Inflammatory macrophage (primary cell): ENCODE measurements at regions not wholly inside any gene's neighbourhood (a gene's known extent, or its start where the extent isn't known, plus 50 kb on each side); places are given as distances from the start of the nearest gene placed in this dataset.
"Not testable (repeated sequence)": the region's sequence is repeated elsewhere in the genome, so short reads cannot be mapped to it uniquely, and the experiment has no call there.

Experiments
- DNase-seq, 2 donors: peaks; one replicate each; pipeline ENCODE4 v3.0.0-alpha.2; 2020 to 2022

DNA sequence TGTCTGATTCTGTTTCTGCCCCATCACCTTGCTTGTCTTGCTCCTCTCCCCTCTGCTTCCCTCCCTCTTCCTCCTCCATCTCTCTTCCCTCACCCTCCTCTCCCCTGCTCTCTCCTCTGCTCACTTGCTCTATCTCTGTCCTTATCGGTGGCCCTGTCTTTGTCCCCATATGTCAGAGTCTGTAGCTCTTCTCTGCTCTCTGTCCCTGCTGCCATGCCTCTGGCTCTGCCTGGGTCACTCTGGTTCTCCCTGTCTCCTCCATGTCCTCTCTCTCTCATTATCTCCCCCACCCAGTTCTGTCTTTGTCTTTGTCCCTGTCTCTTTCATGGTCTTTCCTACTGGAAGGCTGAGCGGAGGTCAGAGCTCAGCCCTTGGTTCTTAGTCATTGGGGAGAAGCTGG lies 169.1 kb upstream of the NLRP1 start:
- no peak for DNase-seq

DNA sequence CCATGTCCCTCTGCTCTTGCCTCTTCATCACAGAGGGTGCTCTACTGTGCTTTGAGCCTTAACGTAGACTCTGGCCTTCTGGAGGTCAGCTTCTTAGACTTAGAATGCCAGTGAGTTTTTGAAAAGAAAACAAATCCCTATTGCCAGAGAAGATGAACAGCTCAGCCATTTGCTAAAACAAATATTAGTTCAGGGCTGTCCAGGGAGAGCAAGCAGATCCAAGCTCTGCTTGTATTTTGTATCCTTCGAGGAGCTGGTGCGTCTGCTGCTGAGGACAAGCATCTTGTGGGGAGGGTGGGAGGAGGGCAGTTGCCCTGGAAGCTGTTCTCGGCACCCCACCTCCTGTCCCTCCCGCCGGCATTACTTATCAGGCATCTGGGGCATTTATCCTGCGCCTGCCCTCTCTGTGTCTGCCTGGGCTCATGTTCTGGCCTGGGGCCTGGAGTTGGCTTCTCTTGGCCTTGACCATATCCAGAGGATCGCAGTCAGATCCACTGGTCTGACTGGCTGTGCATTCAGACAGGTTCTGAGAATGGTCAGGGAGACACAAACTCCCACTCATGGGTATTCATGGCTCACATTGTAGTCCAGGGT lies 173.1 kb upstream of the NLRP1 start:
- DNase-seq: no peak

GRCh38 chr17:5758651-5759050 lies 174.3 kb upstream of the NLRP1 start:
- DNase-seq: peak in 1 of 2 donors; percentile 20

- DNase-seq: no peak
Observed at GRCh38 chr17:5759501-5759925, 175.2 kb upstream of the NLRP1 start.

DNA sequence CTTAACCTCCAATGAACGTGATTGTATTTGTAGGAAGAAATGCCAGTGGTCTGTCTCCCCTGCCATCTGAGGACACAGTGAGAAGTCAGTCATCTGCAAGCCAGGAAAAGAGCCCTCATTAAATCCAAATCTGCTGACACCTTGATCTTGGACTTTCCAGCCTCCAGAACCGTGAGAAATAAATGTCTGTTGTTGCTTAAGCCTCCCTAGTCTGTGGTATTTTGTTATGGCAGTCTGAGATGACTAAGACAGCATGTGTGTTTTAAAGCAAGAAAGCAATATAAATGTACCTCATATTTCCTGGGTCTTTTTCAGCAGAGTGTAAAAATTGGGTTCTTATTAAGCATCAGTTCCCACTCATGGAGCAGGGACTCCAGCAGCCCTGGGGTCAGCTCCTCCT lies 177.9 kb upstream of the NLRP1 start:
- no peak for DNase-seq

DNA sequence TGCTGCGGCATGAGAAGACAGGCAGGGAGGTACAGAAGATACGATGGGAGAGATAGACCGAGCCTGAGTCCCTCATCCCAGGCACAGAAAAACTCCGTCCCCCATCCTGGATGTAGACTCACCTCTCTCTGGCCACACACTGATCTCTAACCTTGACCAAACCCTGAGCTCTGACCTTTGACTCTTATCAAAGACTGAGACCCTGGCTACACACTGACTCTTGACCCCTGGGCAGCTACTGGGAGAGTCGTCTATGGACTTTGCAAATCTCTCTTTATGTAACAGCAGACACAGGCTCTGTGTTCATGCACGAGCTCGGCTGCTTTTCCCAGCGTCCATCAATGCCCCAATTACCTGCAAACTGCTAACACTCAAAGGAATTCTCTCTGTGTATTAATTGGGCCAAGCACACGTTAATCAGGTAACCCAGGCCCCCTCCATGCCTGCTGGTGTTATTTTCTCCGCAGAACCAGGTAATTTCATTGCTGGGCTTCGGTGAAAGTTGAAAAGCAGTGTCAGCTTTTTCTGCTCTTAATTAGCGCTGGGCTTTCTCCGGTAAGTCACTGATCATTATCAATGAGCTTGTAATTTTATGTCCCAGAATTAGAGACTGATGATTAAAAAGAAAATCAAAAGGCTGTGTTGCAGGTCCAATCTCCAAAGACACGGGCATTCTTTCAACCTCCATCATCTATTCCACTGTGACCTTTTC lies 179.4 kb upstream of the NLRP1 start:
- no peak for DNase-seq

DNA sequence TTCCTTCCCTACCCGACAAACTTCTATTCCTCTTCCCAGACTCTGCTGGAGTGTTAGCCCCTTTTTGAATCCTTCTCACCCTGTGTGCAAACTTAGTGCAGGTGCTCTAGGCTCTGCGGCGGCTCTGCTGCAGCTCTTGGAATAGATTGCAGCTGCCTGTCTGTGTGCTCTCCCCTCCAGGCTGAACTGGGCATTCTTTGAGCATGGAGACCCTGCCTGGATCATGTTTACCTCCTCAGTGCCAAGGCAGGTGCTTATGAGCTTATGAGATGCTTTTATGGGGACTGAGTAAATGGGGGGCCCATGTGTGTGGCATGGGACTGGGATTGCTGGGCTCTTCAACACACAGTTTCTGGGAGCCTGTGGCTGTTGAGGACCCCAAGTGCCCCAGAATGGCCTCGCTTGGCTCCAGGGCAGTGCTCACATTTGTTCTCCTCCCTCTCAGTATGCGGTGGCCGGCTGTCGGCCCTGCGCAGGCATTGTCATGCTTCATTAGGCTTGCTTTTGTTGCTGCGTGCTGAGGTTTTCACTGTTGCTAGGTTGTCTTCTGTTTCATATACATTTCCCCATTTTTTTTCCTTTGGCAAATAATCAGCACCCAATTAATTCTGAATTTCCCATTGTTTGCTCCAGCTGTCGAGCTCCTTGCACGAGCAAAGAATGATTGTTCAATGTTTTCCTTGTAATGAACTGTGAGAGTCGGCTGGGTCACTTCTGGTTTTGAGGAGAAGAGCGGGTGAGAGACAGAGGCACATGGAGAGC lies 185.5 kb upstream of the NLRP1 start:
- DNase-seq: no peak

DNA sequence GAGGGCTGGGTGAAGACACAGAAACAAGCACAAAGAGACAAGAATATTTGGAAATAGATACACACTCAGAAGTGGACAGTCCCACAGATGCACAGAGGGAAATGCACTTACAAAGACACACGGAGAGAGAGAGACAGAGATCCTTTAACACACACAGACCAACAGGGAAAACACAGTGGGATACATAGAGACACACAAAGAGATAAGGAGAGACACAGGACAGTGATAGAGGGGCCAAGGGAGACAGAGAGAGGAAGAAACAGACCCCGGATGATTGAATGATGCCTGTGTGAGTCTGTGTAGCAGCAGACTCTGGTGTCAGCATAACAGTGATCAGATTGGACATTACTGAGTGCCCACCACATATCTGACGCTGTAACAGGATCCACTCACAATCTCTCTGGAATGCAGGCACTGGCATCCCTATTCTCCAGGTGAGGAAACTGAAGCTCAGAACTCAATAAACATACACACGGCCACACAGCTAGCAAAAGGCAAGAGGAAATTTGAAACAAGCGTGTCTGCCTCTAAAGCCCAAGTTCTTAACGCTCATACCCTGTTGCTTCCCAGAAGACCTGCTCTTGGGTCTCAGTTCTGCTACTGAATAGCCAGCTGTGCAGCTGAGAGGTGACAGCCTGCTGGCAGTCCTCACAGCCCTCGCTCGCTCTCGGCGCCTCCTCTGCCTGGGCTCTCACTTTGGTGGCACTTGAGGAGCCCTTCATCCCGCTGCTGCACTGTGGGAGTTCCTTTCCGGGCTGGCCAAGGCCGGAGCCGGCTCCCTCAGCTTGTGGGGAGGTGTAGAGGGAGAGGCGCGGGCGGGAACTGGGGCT lies 186.3 kb upstream of the NLRP1 start:
- no peak for DNase-seq

DNA sequence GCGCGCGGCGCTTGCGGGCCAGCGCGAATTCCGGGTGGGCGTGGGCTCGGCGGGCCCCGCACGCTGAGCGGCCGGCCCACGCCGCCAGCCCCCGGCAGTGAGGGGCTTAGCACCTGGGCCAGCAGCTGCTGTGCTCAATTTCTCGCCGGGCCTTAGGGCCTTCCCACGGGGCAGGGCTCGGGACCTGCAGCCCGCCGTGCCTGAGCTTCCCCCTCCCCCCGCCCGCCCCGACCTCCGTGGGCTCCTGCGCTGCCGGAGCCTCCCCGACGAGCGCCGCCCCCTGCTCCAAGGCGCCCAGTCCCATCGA lies 186.9 kb upstream of the NLRP1 start:
- DNase-seq: not testable (repeated sequence)

DNA sequence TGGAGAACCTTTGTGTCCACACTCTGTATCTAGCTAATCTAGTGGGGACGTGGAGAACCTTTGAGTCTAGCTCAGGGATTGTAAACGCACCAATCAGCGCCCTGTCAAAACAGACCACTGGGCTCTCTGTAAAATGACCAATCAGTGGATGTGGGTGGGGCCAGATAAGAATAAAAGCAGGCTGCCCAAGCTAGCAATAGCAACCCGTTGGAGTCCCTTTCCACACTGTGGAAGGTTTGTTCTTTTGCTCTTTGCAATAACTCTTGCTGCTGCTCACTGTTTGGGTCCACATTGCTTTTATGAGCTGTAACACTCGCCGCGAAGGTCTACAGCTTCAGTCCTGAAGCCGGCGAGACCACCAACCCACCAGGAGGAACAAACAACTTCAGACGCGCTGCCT lies 187.7 kb upstream of the NLRP1 start:
- not testable (repeated sequence) for DNase-seq

GRCh38 chr17:5772720-5773119 lies 188.4 kb upstream of the NLRP1 start:
- DNase-seq: no peak

DNA sequence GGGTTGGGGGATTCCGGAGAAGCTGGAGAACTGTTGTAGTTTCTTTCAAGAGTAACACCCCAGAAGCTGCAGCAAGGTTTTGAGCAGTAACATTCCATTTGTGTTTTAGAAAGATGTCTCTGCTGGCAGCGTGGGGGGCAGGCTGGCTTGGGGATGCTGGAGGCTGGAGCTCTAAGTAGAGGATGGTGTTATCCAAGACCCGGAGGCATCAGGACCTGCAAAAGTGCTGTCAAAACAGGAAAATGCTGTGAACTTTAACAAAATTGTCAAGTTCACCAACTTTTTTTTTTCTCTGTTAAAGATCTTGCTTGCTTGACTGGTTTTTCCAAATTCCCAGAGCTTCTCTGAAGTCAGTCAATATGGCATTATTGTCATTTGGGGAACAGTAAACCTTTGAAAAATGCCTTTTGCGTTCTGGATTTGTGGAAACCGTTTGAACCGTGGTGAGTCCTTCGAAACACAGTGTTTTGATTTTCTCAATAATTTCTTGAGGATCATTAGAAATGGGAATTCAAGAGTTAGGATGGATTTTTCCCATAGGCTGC lies 189.6 kb upstream of the NLRP1 start:
- no peak for DNase-seq

DNA sequence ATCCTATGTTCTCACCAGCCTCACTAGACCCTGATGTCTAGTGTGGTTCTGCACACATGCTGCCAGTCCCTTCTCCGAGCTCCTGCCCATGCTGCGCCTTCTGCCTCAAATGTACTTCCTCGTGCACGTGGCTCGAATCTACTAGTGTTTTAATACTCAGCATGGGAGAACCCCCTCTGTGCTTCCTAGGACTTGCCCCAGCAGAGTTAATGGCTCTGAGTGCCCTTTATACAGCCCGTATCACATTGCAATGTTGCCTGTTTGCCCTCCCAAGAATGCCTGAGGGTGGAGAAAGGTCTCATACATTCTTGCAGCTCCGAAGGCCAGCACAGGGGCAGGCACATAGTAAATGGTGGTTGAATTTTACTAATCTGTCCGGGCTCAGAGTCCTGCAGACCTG lies 190.8 kb upstream of the NLRP1 start:
- no peak for DNase-seq

DNA sequence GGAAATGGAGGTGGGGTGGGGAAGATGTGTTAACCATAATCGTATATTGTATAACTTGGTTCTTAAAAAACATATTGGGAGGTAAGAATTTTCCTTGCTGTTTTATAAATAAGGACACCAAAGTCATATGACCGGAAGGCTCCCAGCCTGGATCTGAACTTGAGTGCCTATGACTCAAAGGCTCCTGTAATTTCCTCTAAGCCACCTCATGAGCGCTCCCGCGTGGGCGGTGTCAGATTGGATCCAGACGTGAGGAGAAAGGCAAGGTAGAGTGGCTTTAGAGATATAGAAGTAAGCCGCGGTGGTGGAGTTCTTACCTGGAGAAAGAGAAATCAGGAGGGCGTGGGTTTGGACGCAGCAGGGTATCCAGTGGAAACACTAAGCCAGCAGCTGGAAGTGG lies 196.2 kb upstream of the NLRP1 start:
- DNase-seq: no peak

DNA sequence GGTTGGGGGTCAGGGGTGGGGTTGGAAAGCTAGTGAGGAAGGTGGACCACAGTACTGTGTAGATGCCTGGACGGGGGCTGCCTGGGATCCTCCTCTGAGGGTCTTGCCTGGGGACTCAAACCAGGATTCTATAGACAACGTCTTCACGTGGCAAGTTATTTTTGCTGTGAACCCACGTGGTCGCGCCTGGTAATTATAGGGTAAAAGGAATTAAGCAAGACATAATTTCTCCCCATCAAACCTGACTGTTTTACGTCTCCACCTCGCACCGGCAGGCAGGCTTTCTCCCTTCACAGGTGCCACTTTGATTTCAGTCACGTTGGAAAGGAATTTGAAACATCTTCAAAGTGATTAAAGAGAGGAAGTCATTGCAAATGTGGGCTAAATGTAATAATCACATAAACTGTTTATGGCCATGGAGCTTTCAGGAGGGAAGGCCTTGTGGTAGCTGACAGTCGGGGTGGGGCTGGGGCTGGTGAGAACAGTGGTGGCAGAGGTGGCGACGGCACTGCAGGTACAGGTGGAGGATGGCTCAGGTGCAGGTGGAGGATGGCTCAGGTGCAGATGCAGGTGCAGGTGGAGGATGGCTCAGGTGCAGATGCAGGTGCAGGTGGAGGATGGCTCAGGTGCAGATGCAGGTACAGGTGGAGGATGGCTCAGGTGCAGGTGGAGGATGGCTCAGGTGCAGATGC lies 197.1 kb upstream of the NLRP1 start:
- no peak for DNase-seq

DNA sequence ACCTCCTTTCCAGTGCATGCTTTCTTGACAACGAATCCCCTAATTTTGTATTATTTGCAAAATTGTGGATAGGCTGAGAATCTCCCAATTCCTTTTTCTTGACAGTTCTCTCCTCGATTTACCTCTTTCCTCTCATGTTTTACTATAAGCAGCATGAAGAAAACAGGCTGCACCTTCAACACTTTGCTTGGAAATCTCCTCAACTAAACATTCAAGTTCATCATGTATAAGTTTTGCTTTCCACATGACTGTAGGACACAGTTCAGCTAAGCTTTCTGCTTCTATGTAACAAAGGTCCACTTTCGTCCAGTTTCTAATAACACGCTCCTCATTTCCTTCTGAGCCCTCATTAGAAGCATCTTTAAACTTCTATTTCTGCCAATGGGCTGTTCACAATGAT lies 199.0 kb upstream of the NLRP1 start:
- no peak for DNase-seq

DNA sequence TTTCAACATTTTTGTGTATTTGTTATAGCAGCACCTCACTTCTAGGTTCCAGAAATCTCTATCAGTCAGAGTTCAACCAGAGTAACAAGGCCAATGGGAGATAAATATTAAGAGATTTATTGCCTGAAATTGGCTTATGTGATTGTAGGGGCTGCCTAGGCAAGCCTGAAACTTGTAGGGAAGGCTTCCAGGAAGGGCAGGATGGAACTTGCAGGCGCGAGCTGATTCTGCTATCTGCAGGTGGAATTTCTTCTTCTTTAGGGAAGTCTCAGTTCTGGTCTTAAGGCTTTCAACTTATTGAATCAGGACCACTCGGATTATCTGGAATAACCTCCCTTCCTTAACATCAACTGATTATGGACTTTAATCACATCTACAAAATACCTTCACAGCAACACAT lies 199.5 kb upstream of the NLRP1 start:
- DNase-seq: no peak

DNA sequence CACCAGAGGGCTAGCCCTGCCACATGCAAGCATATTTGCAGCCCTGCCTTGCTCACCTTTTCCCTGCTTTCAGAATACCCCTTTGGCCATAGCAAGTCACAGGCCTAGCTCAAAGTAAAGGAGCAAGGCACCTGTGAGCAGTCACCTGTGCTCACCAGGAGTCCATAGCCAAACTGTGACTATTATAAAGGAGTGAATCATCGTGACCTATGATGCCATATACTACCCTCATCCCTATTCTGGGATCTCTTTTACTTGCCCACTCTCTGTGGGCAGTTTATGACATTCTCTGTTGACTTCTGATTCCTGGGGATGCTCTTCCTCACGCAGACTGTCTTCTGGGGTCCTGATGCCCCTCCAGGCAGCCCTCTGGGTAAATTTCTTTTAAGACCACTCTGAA lies 200.5 kb upstream of the NLRP1 start:
- DNase-seq: no peak

GRCh38 chr17:5785338-5785737 lies 201.0 kb upstream of the NLRP1 start:
- no peak for DNase-seq

- no peak for DNase-seq
Observed at GRCh38 chr17:5785867-5786509, 201.7 kb upstream of the NLRP1 start.

GRCh38 chr17:5786510-5786875 lies 202.2 kb upstream of the NLRP1 start:
- no peak for DNase-seq
